OCI-LY7 (cell line): ENCODE measurements at regions not wholly inside any gene's neighbourhood (a gene's known extent, or its start where the extent isn't known, plus 50 kb on each side); places are given as distances from the start of the nearest gene placed in this dataset.
"Not testable (repeated sequence)": the region's sequence is repeated elsewhere in the genome, so short reads cannot be mapped to it uniquely, and the experiment has no call there.

Experiments used
- BruUV-seq: library from RNA; stranded (reverse); fragments of 400-500 nt; replicated peaks from 2 replicates; lab custom pipeline; 2021; lab: Mats Ljungman, UMichigan
- CTCF ChIA-PET: fragments of 300-600 bp; sonication (Branson Sonifier 250); formaldehyde crosslinking; loops from one replicate; lab custom pipeline; 2022; ENCODE audit warnings: antibody characterized with exemption; ENCODE audit not compliant: unreplicated experiment; lab: Charles Lee
- POLR2A ChIA-PET: fragments of 300-600 bp; sonication (Branson Sonifier 250); formaldehyde crosslinking; loops from one replicate; lab custom pipeline; 2022; ENCODE audit warnings: antibody characterized with exemption; lab: Charles Lee
- DNase-seq: peaks from one replicate; pipeline ENCODE4 v3.0.0-alpha.2; 2015; ENCODE audit warnings: low spot score
- H2AFZ ChIP-seq: fragments of 200-600 bp; sonication (generic), shearing (Covaris generic); 2 replicates; pipeline ENCODE4 v1.6.1; 2014; ENCODE audit warnings: mild to moderate bottlenecking, antibody characterized with exemption, low read length, moderate library complexity
- H3K27ac ChIP-seq: fragments of 200-600 bp; sonication (generic); 2 replicates; pipeline ENCODE4 v1.5.1; 2014; ENCODE audit warnings: mixed run types, low read depth, mild to moderate bottlenecking, moderate library complexity, low read length, inconsistent platforms; ENCODE audit not compliant: poor library complexity, severe bottlenecking
- H3K36me3 ChIP-seq: fragments of 200-600 bp; sonication (generic); 2 replicates; pipeline ENCODE4 v1.6.1; 2014; ENCODE audit warnings: mild to moderate bottlenecking, antibody characterized with exemption, low read length, moderate library complexity, mixed read lengths; ENCODE audit not compliant: insufficient read depth
- H3K4me1 ChIP-seq: fragments of 200-600 bp; sonication (generic); 2 replicates; pipeline ENCODE4 v1.5.1; 2014; ENCODE audit warnings: mild to moderate bottlenecking, low read length; ENCODE audit not compliant: insufficient read depth, poor library complexity, severe bottlenecking
- H3K4me2 ChIP-seq: fragments of 200-600 bp; sonication (generic); 2 replicates; pipeline ENCODE4 v1.6.1; 2014; ENCODE audit warnings: mild to moderate bottlenecking, low read length
- H3K4me3 ChIP-seq: fragments of 200-600 bp; sonication (generic); 2 replicates; pipeline ENCODE4 v1.5.1; 2014; ENCODE audit warnings: mild to moderate bottlenecking, low read depth, low read length; ENCODE audit not compliant: poor library complexity, severe bottlenecking
- H3K79me2 ChIP-seq: fragments of 200-600 bp; sonication (generic); 2 replicates; pipeline ENCODE4 v1.6.1; 2016; ENCODE audit warnings: low read depth, mild to moderate bottlenecking, low read length, moderate library complexity, mixed read lengths; ENCODE audit not compliant: insufficient read depth
- H3K9me2 ChIP-seq: fragments of 200-600 bp; sonication (generic); 2 replicates; pipeline ENCODE4 v1.6.1; 2016; ENCODE audit warnings: mild to moderate bottlenecking, low read length, mixed read lengths; ENCODE audit not compliant: insufficient read depth
- H3K9me3 ChIP-seq: fragments of 200-600 bp; sonication (generic); 2 replicates; pipeline ENCODE4 v1.6.1; 2014; ENCODE audit warnings: mild to moderate bottlenecking, mixed run types, low read length, mixed read lengths
- H4K20me1 ChIP-seq: fragments of 200-600 bp; sonication (generic); 2 replicates; pipeline ENCODE4 v1.6.1; 2014; ENCODE audit warnings: mild to moderate bottlenecking, antibody characterized with exemption, low read length, moderate library complexity, mixed read lengths; ENCODE audit not compliant: insufficient read depth
- EZH2phosphoT487 ChIP-seq: fragments of 200-600 bp; sonication (generic); IDR thresholded peaks from 2 replicates; pipeline ENCODE4 v1.6.1; 2018; ENCODE audit warnings: low read depth, borderline replicate concordance, mild to moderate bottlenecking, mixed run types, antibody characterized with exemption, low read length, moderate library complexity, mixed read lengths
- intact Hi-C: fragments of 100-400 bp; cut with micrococcal nuclease; formaldehyde crosslinking; loops from one replicate; pipeline ENCODE4 v1.10.0; 2022; ENCODE audit not compliant: unreplicated experiment
- TF ChIP-seq, protein P1 (sequence below): fragments of 200-600 bp; sonication (generic); conservative IDR thresholded peaks from 2 replicates; pipeline ENCODE4 v1.5.1; 2014; ENCODE audit warnings: mild to moderate bottlenecking, antibody characterized with exemption, low read length, moderate library complexity, mixed read lengths

- TF ChIP-seq EZH2phosphoT487: no peak
- TF ChIP-seq, protein P1, sequence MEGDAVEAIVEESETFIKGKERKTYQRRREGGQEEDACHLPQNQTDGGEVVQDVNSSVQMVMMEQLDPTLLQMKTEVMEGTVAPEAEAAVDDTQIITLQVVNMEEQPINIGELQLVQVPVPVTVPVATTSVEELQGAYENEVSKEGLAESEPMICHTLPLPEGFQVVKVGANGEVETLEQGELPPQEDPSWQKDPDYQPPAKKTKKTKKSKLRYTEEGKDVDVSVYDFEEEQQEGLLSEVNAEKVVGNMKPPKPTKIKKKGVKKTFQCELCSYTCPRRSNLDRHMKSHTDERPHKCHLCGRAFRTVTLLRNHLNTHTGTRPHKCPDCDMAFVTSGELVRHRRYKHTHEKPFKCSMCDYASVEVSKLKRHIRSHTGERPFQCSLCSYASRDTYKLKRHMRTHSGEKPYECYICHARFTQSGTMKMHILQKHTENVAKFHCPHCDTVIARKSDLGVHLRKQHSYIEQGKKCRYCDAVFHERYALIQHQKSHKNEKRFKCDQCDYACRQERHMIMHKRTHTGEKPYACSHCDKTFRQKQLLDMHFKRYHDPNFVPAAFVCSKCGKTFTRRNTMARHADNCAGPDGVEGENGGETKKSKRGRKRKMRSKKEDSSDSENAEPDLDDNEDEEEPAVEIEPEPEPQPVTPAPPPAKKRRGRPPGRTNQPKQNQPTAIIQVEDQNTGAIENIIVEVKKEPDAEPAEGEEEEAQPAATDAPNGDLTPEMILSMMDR: no peak
- Histone ChIP-seq H3K9me3 (no peaks in the 10 kb centered on the region), H3K9me2 (no peaks in the 10 kb centered on the region), H3K36me3 (no peaks in the 10 kb centered on the region), H3K4me2 (no peak overlapping the region), H3K27ac (no peak overlapping the region), H2AFZ (no peak overlapping the region), H3K79me2 (no peaks in the 10 kb centered on the region), H3K4me3 (no peak overlapping the region), H4K20me1 (no peaks in the 10 kb centered on the region), H3K4me1 (no peaks in the 10 kb centered on the region)
- intact Hi-C loops: no loop called here
- POLR2A ChIA-PET: interaction anchor here (0.7 kb wide), 1 partner anchor 135 kb away, joined by 4 read pairs; no protein-coding TSS in a partner anchor
- DNase-seq: no peak
- CTCF ChIA-PET: no interaction called here
- BruUV-seq: no TSS peak
Measured at GRCh38 chr2:82199493-82199852, 1894.9 kb upstream of the LRRTM1 start.

DNA sequence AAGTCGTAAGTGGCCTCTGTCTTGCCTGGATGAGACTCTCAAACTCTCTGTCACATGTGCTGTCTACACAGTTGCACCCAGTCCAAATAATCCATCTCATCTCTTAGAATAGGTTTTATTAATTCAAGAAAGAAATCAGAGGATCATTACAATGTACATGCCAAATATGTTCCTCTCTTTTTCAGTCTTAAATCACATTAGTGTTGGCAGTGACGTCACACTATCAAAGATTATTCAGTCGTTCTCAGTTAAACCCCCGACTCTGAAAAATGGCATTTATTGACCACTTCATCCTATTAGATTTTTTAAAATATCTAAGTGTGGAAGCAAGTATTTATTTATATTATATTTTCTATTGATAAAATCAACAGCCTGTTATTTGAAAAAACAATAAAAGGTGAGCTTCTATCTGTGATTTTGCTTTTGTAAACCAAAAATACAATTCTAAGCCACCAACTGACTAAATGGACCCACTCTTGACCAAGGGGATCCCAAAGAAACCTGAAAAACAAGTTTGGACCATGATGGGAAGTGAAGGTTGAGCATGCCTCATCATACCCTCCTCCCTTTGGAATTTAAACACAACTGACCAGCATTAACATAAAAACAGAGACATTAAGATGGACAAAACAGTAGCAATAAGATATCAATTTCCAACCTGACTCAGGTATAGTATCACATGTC lies 1894.4 kb upstream of the LRRTM1 start:
- Histone ChIP-seq H3K4me2 (no peak overlapping the region), H3K4me1 (no peaks in the 10 kb centered on the region), H4K20me1 (no peaks in the 10 kb centered on the region), H3K9me3 (no peaks in the 10 kb centered on the region), H3K4me3 (no peak overlapping the region), H3K27ac (no peak overlapping the region), H3K9me2 (no peaks in the 10 kb centered on the region), H2AFZ (no peak overlapping the region), H3K36me3 (no peaks in the 10 kb centered on the region), H3K79me2 (no peaks in the 10 kb centered on the region)
- BruUV-seq: no TSS peak
- intact Hi-C loops: no loop called here
- DNase-seq: no peak
- ChIA-PET CTCF (no interaction called here), POLR2A (interaction anchor here (0.7 kb wide), 1 partner anchor 136 kb away, joined by 4 read pairs; no protein-coding TSS in a partner anchor)
- TF ChIP-seq, protein P1: no peak
- TF ChIP-seq EZH2phosphoT487: no peak

- Histone ChIP-seq H3K79me2 (no peaks in the 10 kb centered on the region), H3K27ac (no peak overlapping the region), H3K9me2 (no peaks in the 10 kb centered on the region), H4K20me1 (no peaks in the 10 kb centered on the region), H3K36me3 (no peaks in the 10 kb centered on the region), H3K4me1 (no peaks in the 10 kb centered on the region), H3K4me3 (no peak overlapping the region), H2AFZ (no peak overlapping the region), H3K4me2 (no peak overlapping the region), H3K9me3 (no peaks in the 10 kb centered on the region)
- POLR2A ChIA-PET: no interaction called here
- TF ChIP-seq, protein P1: no peak
- no peak for TF ChIP-seq EZH2phosphoT487
- CTCF ChIA-PET: no interaction called here
- no TSS peak for BruUV-seq
- no peak for DNase-seq
- intact Hi-C loops: no loop called here
Measured at GRCh38 chr2:82182270-82182669, 1877.7 kb upstream of the LRRTM1 start.

DNA sequence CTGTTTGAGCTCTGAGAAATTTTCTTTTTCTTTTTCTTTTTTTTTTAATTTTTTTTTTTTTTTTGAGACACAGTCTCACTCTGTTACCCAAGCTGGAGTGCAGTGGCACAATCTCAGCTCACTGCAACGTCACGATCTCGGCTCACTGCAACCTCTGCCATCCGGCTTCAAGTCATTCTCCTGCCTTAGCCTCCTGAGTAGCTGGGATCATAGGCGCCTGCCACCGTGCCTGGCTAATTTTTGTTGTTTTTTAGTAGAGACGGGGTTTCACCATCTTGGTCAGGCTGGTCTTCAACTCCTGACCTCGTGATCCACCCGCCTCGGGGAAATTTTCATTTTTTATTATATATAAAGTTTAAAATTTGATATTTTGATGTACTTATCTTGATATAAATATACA lies 1870.7 kb upstream of the LRRTM1 start:
- H3K9me3 ChIP-seq, CTCF ChIA-PET, H3K4me3 ChIP-seq, H4K20me1 ChIP-seq, H2AFZ ChIP-seq, H3K27ac ChIP-seq, H3K4me2 ChIP-seq, H3K4me1 ChIP-seq, DNase-seq, intact Hi-C loops, H3K79me2 ChIP-seq, H3K36me3 ChIP-seq, BruUV-seq, H3K9me2 ChIP-seq: not testable (repeated sequence)
- POLR2A ChIA-PET: interaction anchor here (1.2 kb wide), 1 partner anchor 89 kb away, joined by 3 read pairs; no protein-coding TSS in a partner anchor
